NCI-H226 (cell line): ENCODE measurements at regions not wholly inside any gene's neighbourhood (a gene's known extent, or its start where the extent isn't known, plus 50 kb on each side); places are given as distances from the start of the nearest gene placed in this dataset.
"Not testable (repeated sequence)": the region's sequence is repeated elsewhere in the genome, so short reads cannot be mapped to it uniquely, and the experiment has no call there.

ENCODE experiments used
- DNase-seq: peaks from one replicate; pipeline ENCODE4 v3.0.0-alpha.2; 2015

GRCh38 chr18:9021458-9021857, 81.0 kb upstream of the NDUFV2 start:
- no peak for DNase-seq

- no peak for DNase-seq
Observed at GRCh38 chr18:9022397-9023155, 79.9 kb upstream of the NDUFV2 start.

GRCh38 chr18:9024031-9024646, 78.4 kb upstream of the NDUFV2 start:
- not testable (repeated sequence) for DNase-seq

- no peak for DNase-seq
Observed at GRCh38 chr18:9025091-9025838, 77.2 kb upstream of the NDUFV2 start.

- DNase-seq: no peak
Observed at GRCh38 chr18:9029131-9029530, 73.4 kb upstream of the NDUFV2 start.

GRCh38 chr18:9032519-9032918, 70.0 kb upstream of the NDUFV2 start:
- no peak for DNase-seq

GRCh38 chr18:9038277-9038871, 64.1 kb upstream of the NDUFV2 start:
- no peak for DNase-seq

GRCh38 chr18:9039441-9040071, 62.9 kb upstream of the NDUFV2 start:
- no peak for DNase-seq

GRCh38 chr18:9042766-9043481, 59.6 kb upstream of the NDUFV2 start:
- DNase-seq: no peak

- DNase-seq: no peak
Observed at GRCh38 chr18:9043581-9043980, 58.9 kb upstream of the NDUFV2 start.

GRCh38 chr18:9047715-9048114, 54.8 kb upstream of the NDUFV2 start:
- DNase-seq: no peak

GRCh38 chr18:9048236-9048635, 54.3 kb upstream of the NDUFV2 start:
- DNase-seq: no peak

GRCh38 chr18:9048808-9049494, 53.5 kb upstream of the NDUFV2 start:
- no peak for DNase-seq

GRCh38 chr18:9049495-9049809, 53.0 kb upstream of the NDUFV2 start:
- no peak for DNase-seq

GRCh38 chr18:9050628-9051284, 51.7 kb upstream of the NDUFV2 start:
- DNase-seq: not testable (repeated sequence)
